Fibroblast of lung (primary cell): ENCODE measurements at regions not wholly inside any gene's neighbourhood (a gene's known extent, or its start where the extent isn't known, plus 50 kb on each side); places are given as distances from the start of the nearest gene placed in this dataset.

Source experiments
- DNase-seq, 2 donors: peaks; one replicate each; pipeline versions ENCODE4 v3.0.0 to v3.0.0-alpha.2; 2010; ENCODE audit warnings: low read depth in 2 of 2
- H2AFZ ChIP-seq: 2 replicates; pipeline ENCODE4 v1.5.1; 2012; ENCODE audit warnings: low read length, control low read depth, inconsistent platforms
- H3K27ac ChIP-seq: 2 replicates; pipeline ENCODE4 v1.5.1; 2011; ENCODE audit warnings: low read length, control low read depth; ENCODE audit not compliant: insufficient read depth
- H3K27me3 ChIP-seq: 2 replicates; pipeline ENCODE4 v1.5.1; 2011; ENCODE audit warnings: mild to moderate bottlenecking, low read length; ENCODE audit not compliant: control insufficient read depth, insufficient read depth
- H3K36me3 ChIP-seq: 2 replicates; pipeline ENCODE4 v1.5.1; 2011; ENCODE audit warnings: low read length; ENCODE audit not compliant: control insufficient read depth, insufficient read depth
- H3K4me1 ChIP-seq: 2 replicates; pipeline ENCODE4 v1.5.1; 2011; ENCODE audit warnings: low read length; ENCODE audit not compliant: control insufficient read depth, insufficient read depth; ENCODE audit errors: extremely low read depth
- H3K4me2 ChIP-seq: 2 replicates; pipeline ENCODE4 v1.5.1; 2011; ENCODE audit warnings: low read length, control low read depth; ENCODE audit not compliant: insufficient read depth; ENCODE audit errors: extremely low read depth
- H3K4me3 ChIP-seq, 4 experiments: fragments of 200-600 bp in 1 of 4; sonication (generic) in 1 of 4; replicated peaks in 1 of 4; 2 replicates each; pipeline ENCODE4 v1.5.1; 2011 to 2016; ENCODE audit warnings: low read length in 4 of 4, low read depth in 3 of 4, mild to moderate bottlenecking in 3 of 4, control low read depth in 2 of 4, inconsistent platforms in 1 of 4, mixed read lengths in 1 of 4; ENCODE audit not compliant: insufficient read depth in 1 of 4; ENCODE audit errors: control extremely low read depth in 1 of 4
- H3K79me2 ChIP-seq: 2 replicates; pipeline ENCODE4 v1.5.1; 2012; ENCODE audit warnings: mild to moderate bottlenecking, low read length, inconsistent platforms; ENCODE audit not compliant: control insufficient read depth, insufficient read depth
- H3K9ac ChIP-seq: 2 replicates; pipeline ENCODE4 v1.5.1; 2011; ENCODE audit warnings: mild to moderate bottlenecking, low read length, control low read depth; ENCODE audit not compliant: insufficient read depth
- H3K9me3 ChIP-seq: 2 replicates; pipeline ENCODE4 v1.5.1; 2012; ENCODE audit warnings: low read depth, low read length; ENCODE audit not compliant: control insufficient read depth, insufficient read depth
- H4K20me1 ChIP-seq: 2 replicates; pipeline ENCODE4 v1.5.1; 2011; ENCODE audit warnings: low read length; ENCODE audit not compliant: control insufficient read depth, insufficient read depth; ENCODE audit errors: extremely low read depth
- EZH2 ChIP-seq: IDR thresholded peaks from 2 replicates; pipeline ENCODE4 v1.5.1; 2012; ENCODE audit warnings: low read length, control low read depth, mild to moderate bottlenecking; ENCODE audit errors: missing control alignments
- TF ChIP-seq, protein P1 (sequence below), 2 donors: IDR thresholded peaks in 1 of 2; conservative IDR thresholded peaks in 1 of 2; 1 replicate in 1 of 2; 2 replicates in 1 of 2; pipeline ENCODE4 v1.5.1; 2011 to 2012; ENCODE audit warnings: low read length in 2 of 2, control low read depth in 1 of 2, inconsistent platforms in 1 of 2, low read depth in 1 of 2, mild to moderate bottlenecking in 1 of 2

DNA sequence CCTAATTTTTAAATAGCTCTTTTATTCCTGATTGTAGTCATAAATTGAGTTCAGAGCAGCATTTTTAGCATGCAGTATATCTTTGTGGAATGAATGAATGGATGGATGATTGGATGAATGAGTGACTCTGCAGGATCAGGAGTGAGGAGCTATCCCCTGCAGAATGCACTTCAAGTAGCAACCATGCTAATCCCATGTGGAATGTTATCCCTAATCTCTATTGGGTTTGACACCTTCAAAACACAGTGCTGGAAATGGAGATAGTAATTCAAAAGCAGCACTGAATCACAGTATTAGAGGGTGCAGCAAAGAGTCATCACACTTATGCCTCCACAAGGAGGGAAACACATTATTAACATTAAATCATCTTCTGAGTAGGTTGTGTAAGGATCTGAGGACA lies 501.9 kb downstream of the SHISA9 start:
- Histone ChIP-seq H4K20me1 (no peaks in the 10 kb centered on the region), H2AFZ (no peak overlapping the region), H3K4me2 (no peak overlapping the region), H3K27ac (no peak overlapping the region), H3K4me3 (no peak overlapping the region), H3K27me3 (no peaks in the 10 kb centered on the region), H3K9me3 (no peaks in the 10 kb centered on the region), H3K36me3 (no peaks in the 10 kb centered on the region), H3K79me2 (no peaks in the 10 kb centered on the region), H3K4me1 (no peaks in the 10 kb centered on the region), H3K9ac (no peak overlapping the region)
- TF ChIP-seq, protein P1, sequence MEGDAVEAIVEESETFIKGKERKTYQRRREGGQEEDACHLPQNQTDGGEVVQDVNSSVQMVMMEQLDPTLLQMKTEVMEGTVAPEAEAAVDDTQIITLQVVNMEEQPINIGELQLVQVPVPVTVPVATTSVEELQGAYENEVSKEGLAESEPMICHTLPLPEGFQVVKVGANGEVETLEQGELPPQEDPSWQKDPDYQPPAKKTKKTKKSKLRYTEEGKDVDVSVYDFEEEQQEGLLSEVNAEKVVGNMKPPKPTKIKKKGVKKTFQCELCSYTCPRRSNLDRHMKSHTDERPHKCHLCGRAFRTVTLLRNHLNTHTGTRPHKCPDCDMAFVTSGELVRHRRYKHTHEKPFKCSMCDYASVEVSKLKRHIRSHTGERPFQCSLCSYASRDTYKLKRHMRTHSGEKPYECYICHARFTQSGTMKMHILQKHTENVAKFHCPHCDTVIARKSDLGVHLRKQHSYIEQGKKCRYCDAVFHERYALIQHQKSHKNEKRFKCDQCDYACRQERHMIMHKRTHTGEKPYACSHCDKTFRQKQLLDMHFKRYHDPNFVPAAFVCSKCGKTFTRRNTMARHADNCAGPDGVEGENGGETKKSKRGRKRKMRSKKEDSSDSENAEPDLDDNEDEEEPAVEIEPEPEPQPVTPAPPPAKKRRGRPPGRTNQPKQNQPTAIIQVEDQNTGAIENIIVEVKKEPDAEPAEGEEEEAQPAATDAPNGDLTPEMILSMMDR (conservative IDR thresholded peaks at IDR 0.05 in 1 of 2, IDR thresholded peaks at IDR 0.05 in 1 of 2; ENCODE audit: low read depth in 1 of 2, low read length in 2 of 2) = no peak
- no peak for TF ChIP-seq EZH2
- no peak for DNase-seq

DNA sequence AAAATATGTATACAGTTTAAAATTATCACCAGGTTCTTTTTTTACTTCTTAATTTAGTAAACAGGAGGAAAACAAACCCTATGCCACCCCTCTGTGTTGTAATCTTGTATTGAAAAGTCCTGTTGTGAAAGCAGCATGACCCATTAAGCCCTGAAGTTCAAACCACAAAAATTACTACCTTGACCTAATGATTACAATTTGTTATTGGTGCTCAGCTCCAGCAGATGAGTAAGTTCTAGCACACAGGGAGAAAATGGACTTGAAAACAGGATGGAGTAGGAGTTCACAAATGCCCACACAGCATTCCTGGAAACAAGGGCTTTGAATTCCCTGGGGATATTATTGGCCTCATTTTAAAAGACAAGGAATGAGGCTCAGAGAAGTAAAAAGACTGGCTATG lies 505.8 kb upstream of the ERCC4 start:
- Histone ChIP-seq H4K20me1 (no peaks in the 10 kb centered on the region), H3K27ac (no peak overlapping the region)

DNA sequence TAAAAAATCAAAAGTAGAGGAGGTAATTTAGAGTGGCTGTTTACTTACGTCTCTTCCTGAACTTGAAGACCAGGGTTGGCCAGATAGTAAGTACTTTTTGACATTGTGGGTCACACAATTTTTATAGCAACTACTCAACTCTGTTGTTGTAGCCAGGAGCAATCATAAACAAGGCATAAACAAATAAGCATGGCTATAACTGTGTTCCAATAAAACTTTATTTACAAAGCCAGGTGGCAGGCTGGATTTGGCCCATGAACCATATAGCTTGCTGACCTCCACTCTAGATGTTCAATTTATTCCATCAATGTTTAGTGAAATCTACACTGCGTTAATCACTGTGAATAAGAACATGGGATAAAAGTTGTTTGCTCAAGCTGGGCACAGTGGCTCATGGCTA lies 500.4 kb upstream of the ERCC4 start:
- Histone ChIP-seq H3K36me3 (no peaks in the 10 kb centered on the region), H3K79me2 (no peaks in the 10 kb centered on the region), H3K9ac (no peak overlapping the region), H4K20me1 (no peaks in the 10 kb centered on the region), H3K27me3 (no peaks in the 10 kb centered on the region), H3K4me1 (no peaks in the 10 kb centered on the region), H3K27ac (no peak overlapping the region), H3K4me3 (no peak overlapping the region), H3K4me2 (no peak overlapping the region), H3K9me3 (no peaks in the 10 kb centered on the region), H2AFZ (no peak overlapping the region)
- DNase-seq = no peak
- no peak for TF ChIP-seq EZH2
- TF ChIP-seq, protein P1 (conservative IDR thresholded peaks at IDR 0.05 in 1 of 2, IDR thresholded peaks at IDR 0.05 in 1 of 2; ENCODE audit: low read depth in 1 of 2, low read length in 2 of 2) = no peak

More for the DNA sequence above, 505.8 kb upstream of the ERCC4 start:
- Histone ChIP-seq H3K9me3 (no peaks in the 10 kb centered on the region), H3K4me2 (no peak overlapping the region), H2AFZ (no peak overlapping the region), H3K4me1 (no peaks in the 10 kb centered on the region), H3K36me3 (no peaks in the 10 kb centered on the region), H3K27me3 (no peaks in the 10 kb centered on the region), H3K4me3 (no peak overlapping the region), H3K9ac (no peak overlapping the region), H3K79me2 (no peaks in the 10 kb centered on the region)
- TF ChIP-seq EZH2 = no peak
- TF ChIP-seq, protein P1 (conservative IDR thresholded peaks at IDR 0.05 in 1 of 2, IDR thresholded peaks at IDR 0.05 in 1 of 2; ENCODE audit: low read depth in 1 of 2, low read length in 2 of 2) = no peak
- no peak for DNase-seq
